Astrocyte (in vitro differentiated cells and primary cell): ENCODE measurements at regions not wholly inside any gene's neighbourhood (a gene's known extent, or its start where the extent isn't known, plus 50 kb on each side); places are given as distances from the start of the nearest gene placed in this dataset.

ENCODE experiments used
- DNase-seq: peaks from one replicate; pipeline ENCODE4 v3.0.0-alpha.2; 2010; ENCODE audit warnings: low read depth
- FAIRE-seq: peaks from 2 replicates; lab custom pipeline; 2011; peaks lifted over from hg19 to GRCh38; lab: Jason Lieb, UNC
- H2AFZ ChIP-seq: 2 replicates; pipeline ENCODE4 v1.6.0; 2012; ENCODE audit warnings: low read depth, low read length, inconsistent platforms
- H3K27ac ChIP-seq: 2 replicates; pipeline ENCODE4 v1.5.1; 2011; ENCODE audit warnings: low read depth, low read length, inconsistent platforms
- H3K27me3 ChIP-seq: 2 replicates; pipeline ENCODE4 v1.6.0; 2011; ENCODE audit warnings: low read length, inconsistent platforms; ENCODE audit not compliant: insufficient read depth
- H3K36me3 ChIP-seq: 2 replicates; pipeline ENCODE4 v1.5.1; 2011; ENCODE audit warnings: low read length, inconsistent platforms; ENCODE audit not compliant: insufficient read depth
- H3K4me1 ChIP-seq: 2 replicates; pipeline ENCODE4 v1.5.1; 2011; ENCODE audit warnings: low read length, inconsistent platforms; ENCODE audit not compliant: insufficient read depth
- H3K4me2 ChIP-seq: 2 replicates; pipeline ENCODE4 v1.6.0; 2012; ENCODE audit warnings: low read length, inconsistent platforms
- H3K4me3 ChIP-seq: 2 replicates; pipeline ENCODE4 v1.5.1; 2011; ENCODE audit warnings: low read depth, mild to moderate bottlenecking, low read length, inconsistent platforms; ENCODE audit not compliant: insufficient read depth
- H3K79me2 ChIP-seq: 2 replicates; pipeline ENCODE4 v1.6.0; 2012; ENCODE audit warnings: mild to moderate bottlenecking, low read length, inconsistent platforms; ENCODE audit not compliant: insufficient read depth
- H3K9ac ChIP-seq: 2 replicates; pipeline ENCODE4 v1.6.0; 2012; ENCODE audit warnings: mild to moderate bottlenecking, low read length, inconsistent platforms
- H3K9me3 ChIP-seq: 2 replicates; pipeline ENCODE4 v1.5.1; 2012; ENCODE audit warnings: low read depth, mild to moderate bottlenecking, low read length, inconsistent platforms; ENCODE audit not compliant: insufficient read depth
- H4K20me1 ChIP-seq: 2 replicates; pipeline ENCODE4 v1.6.0; 2012; ENCODE audit warnings: low read length, inconsistent platforms; ENCODE audit not compliant: insufficient read depth
- H3K27ac Mint-ChIP-seq: one replicate; pipeline ENCODE4 v1.8.0; 2021; ENCODE audit warnings: mild to moderate bottlenecking, mixed read lengths; ENCODE audit not compliant: unreplicated experiment
- H3K27me3 Mint-ChIP-seq: one replicate; pipeline ENCODE4 v1.8.0; 2021; ENCODE audit warnings: low read depth, mixed read lengths; ENCODE audit not compliant: unreplicated experiment
- H3K36me3 Mint-ChIP-seq: one replicate; pipeline ENCODE4 v1.8.0; 2021; ENCODE audit warnings: low read depth, mixed read lengths; ENCODE audit not compliant: unreplicated experiment
- H3K4me1 Mint-ChIP-seq: one replicate; pipeline ENCODE4 v1.8.0; 2021; ENCODE audit warnings: low read depth, mixed read lengths; ENCODE audit not compliant: unreplicated experiment
- H3K4me3 Mint-ChIP-seq: one replicate; pipeline ENCODE4 v1.8.0; 2021; ENCODE audit warnings: mild to moderate bottlenecking, moderate library complexity, mixed read lengths; ENCODE audit not compliant: unreplicated experiment
- H3K9me3 Mint-ChIP-seq: one replicate; pipeline ENCODE4 v1.8.0; 2021; ENCODE audit warnings: mild to moderate bottlenecking, mixed read lengths; ENCODE audit not compliant: unreplicated experiment
- CTCF ChIP-seq: IDR thresholded peaks from 2 replicates; pipeline ENCODE4 v1.5.1; 2011; ENCODE audit warnings: low read depth, mild to moderate bottlenecking, inconsistent platforms, low read length, moderate library complexity; ENCODE audit not compliant: insufficient read depth
- EZH2 ChIP-seq: IDR thresholded peaks from 2 replicates; pipeline ENCODE4 v1.6.1; 2012; ENCODE audit warnings: mild to moderate bottlenecking, low read length, inconsistent platforms; ENCODE audit not compliant: insufficient read depth

GRCh38 chr4:8727546-8728510 is 135.3 kb downstream of the CPZ start:
- DNase-seq = no peak
- H3K4me3 Mint-ChIP-seq = no peak overlapping the region
- no peaks in the 10 kb centered on the region for H4K20me1 ChIP-seq
- no peaks in the 10 kb centered on the region for H3K36me3 ChIP-seq
- no peak overlapping the region for H3K9ac ChIP-seq
- no peaks in the 10 kb centered on the region for H3K79me2 ChIP-seq
- no peaks in the 10 kb centered on the region for H3K4me1 ChIP-seq
- TF ChIP-seq EZH2 = no peak
- no peak for TF ChIP-seq CTCF
- H2AFZ ChIP-seq = no peak overlapping the region
- no peak overlapping the region for H3K27ac Mint-ChIP-seq
- no peak overlapping the region for H3K4me3 ChIP-seq
- H3K9me3 ChIP-seq = peaks cover under 1% of the 10 kb centered on the region
- H3K4me2 ChIP-seq = no peak overlapping the region
- peaks cover 2% of the 10 kb centered on the region for H3K9me3 Mint-ChIP-seq
- FAIRE-seq = no peak
- H3K4me1 Mint-ChIP-seq = peaks cover 2% of the 10 kb centered on the region
- no peak overlapping the region for H3K27ac ChIP-seq
- no peaks in the 10 kb centered on the region for H3K36me3 Mint-ChIP-seq
- no peaks in the 10 kb centered on the region for H3K27me3 ChIP-seq
- peaks cover 31% of the 10 kb centered on the region for H3K27me3 Mint-ChIP-seq

- Mint-ChIP-seq H3K27me3 (peaks cover 31% of the 10 kb centered on the region), H3K36me3 (no peaks in the 10 kb centered on the region), H3K4me3 (no peak overlapping the region), H3K9me3 (peaks cover 2% of the 10 kb centered on the region), H3K27ac (no peak overlapping the region), H3K4me1 (peaks cover 2% of the 10 kb centered on the region)
- TF ChIP-seq CTCF = no peak
- TF ChIP-seq EZH2 = no peak
- Histone ChIP-seq H3K4me1 (no peaks in the 10 kb centered on the region), H4K20me1 (no peaks in the 10 kb centered on the region), H3K36me3 (no peaks in the 10 kb centered on the region), H3K27ac (no peak overlapping the region), H3K9ac (no peak overlapping the region), H3K27me3 (no peaks in the 10 kb centered on the region), H3K79me2 (no peaks in the 10 kb centered on the region), H2AFZ (no peak overlapping the region), H3K4me3 (no peak overlapping the region), H3K4me2 (no peak overlapping the region), H3K9me3 (no peaks in the 10 kb centered on the region)
- DNase-seq (no peak), FAIRE-seq (no peak)
These were observed 134.6 kb downstream of the CPZ start for GRCh38 chr4:8727131-8727530.
